WTC11 (cell line): ENCODE measurements at regions not wholly inside any gene's neighbourhood (a gene's known extent, or its start where the extent isn't known, plus 50 kb on each side); places are given as distances from the start of the nearest gene placed in this dataset.

Experiments
- ATAC-seq: fragments of 200-7000 bp; cut with Tn5 transposase; 2 replicates; pipeline ENCODE4 v1.10.0; 2021; ENCODE audit warnings: mild to moderate bottlenecking, moderate library complexity
- CTCF ChIA-PET: fragments of 300-600 bp; sonication (Branson Sonifier 250); formaldehyde crosslinking; loops from one replicate; lab custom pipeline; 2021; ENCODE audit warnings: antibody characterized with exemption; lab: Charles Lee
- POLR2A ChIA-PET: fragments of 350-600 bp; sonication (Branson Sonifier 250); formaldehyde crosslinking; loops from one replicate; lab custom pipeline; 2021; ENCODE audit warnings: antibody characterized with exemption; lab: Charles Lee
- DNase-seq: peaks from one replicate; pipeline ENCODE4 v3.0.0; 2021; ENCODE audit warnings: low spot score
- H3K27ac Mint-ChIP-seq: 2 replicates; pipeline ENCODE4 v1.8.0; 2021; ENCODE audit warnings: mixed read lengths
- H3K27me3 Mint-ChIP-seq: 2 replicates; pipeline ENCODE4 v1.8.0; 2021; ENCODE audit warnings: low read depth, mild to moderate bottlenecking, moderate library complexity, mixed read lengths
- H3K36me3 Mint-ChIP-seq: 2 replicates; pipeline ENCODE4 v1.8.0; 2021; ENCODE audit warnings: mixed read lengths
- H3K4me1 Mint-ChIP-seq: 2 replicates; pipeline ENCODE4 v1.8.0; 2022; ENCODE audit warnings: mixed read lengths
- H3K4me3 Mint-ChIP-seq: 2 replicates; pipeline ENCODE4 v1.8.0; 2021; ENCODE audit warnings: mild to moderate bottlenecking, moderate library complexity, mixed read lengths
- H3K9me3 Mint-ChIP-seq: 2 replicates; pipeline ENCODE4 v1.8.0; 2021; ENCODE audit warnings: mixed read lengths
- CBFB ChIP-seq: sonication (generic); formaldehyde crosslinking; IDR thresholded peaks from 2 replicates; pipeline ENCODE4 v1.8.1; 2022; ENCODE audit warnings: mild to moderate bottlenecking, low read depth, missing genetic modification reagents
- ELF4 ChIP-seq: sonication (generic); formaldehyde crosslinking; IDR thresholded peaks from 2 replicates; pipeline ENCODE4 v1.8.1; 2022; ENCODE audit warnings: low read depth, mild to moderate bottlenecking, moderate library complexity, missing genetic modification reagents
- GRHL2 ChIP-seq: fragments of 250-450 bp; sonication (Bioruptor Pico); IDR thresholded peaks from 2 replicates; pipeline ENCODE4 v1.8.0; 2022; ENCODE audit warnings: mild to moderate bottlenecking, moderate library complexity; ENCODE audit not compliant: insufficient replicate concordance, severe bottlenecking
- JAZF1 ChIP-seq: fragments of 250-450 bp; sonication (Bioruptor Pico); IDR thresholded peaks from 2 replicates; pipeline ENCODE4 v1.9.0; 2021; ENCODE audit warnings: moderate library complexity, mild to moderate bottlenecking, inconsistent platforms
- NFATC4 ChIP-seq: fragments of 250-450 bp; sonication (Bioruptor Pico); IDR thresholded peaks from 2 replicates; pipeline ENCODE4 v1.9.0; 2021; ENCODE audit warnings: mild to moderate bottlenecking
- NR2C2 ChIP-seq: sonication (generic); formaldehyde crosslinking; IDR thresholded peaks from 2 replicates; pipeline ENCODE4 v1.8.0; 2022; ENCODE audit warnings: mild to moderate bottlenecking, missing genetic modification reagents
- SP1 ChIP-seq: sonication (generic); formaldehyde crosslinking; conservative IDR thresholded peaks from 2 replicates; pipeline ENCODE4 v1.8.1; 2022; ENCODE audit warnings: missing genetic modification reagents
- TP53 ChIP-seq: sonication (generic); formaldehyde crosslinking; IDR thresholded peaks from 2 replicates; pipeline ENCODE4 v1.8.1; 2023; ENCODE audit warnings: mild to moderate bottlenecking, missing genetic modification reagents
- ZNF232 ChIP-seq: sonication (generic); formaldehyde crosslinking; IDR thresholded peaks from 2 replicates; pipeline ENCODE4 v1.8.0; 2022; ENCODE audit warnings: mild to moderate bottlenecking, missing genetic modification reagents
- ZNF396 ChIP-seq: fragments of 250-450 bp; sonication (Bioruptor Pico); IDR thresholded peaks from 2 replicates; pipeline ENCODE4 v1.8.0; 2021; ENCODE audit warnings: mild to moderate bottlenecking, moderate library complexity, borderline replicate concordance
- ZNF416 ChIP-seq: fragments of 250-450 bp; sonication (Bioruptor Pico); IDR thresholded peaks from 2 replicates; pipeline ENCODE4 v1.9.0; 2021; ENCODE audit warnings: mild to moderate bottlenecking, inconsistent platforms
- TF ChIP-seq, protein P1 (sequence below): sonication (generic); formaldehyde crosslinking; conservative IDR thresholded peaks from 2 replicates; pipeline ENCODE4 v1.8.1; 2023; ENCODE audit warnings: mild to moderate bottlenecking, low read depth, missing genetic modification reagents, moderate library complexity
- TF ChIP-seq, protein P2 (sequence below): fragments of 250-450 bp; sonication (Bioruptor Pico); IDR thresholded peaks from 2 replicates; pipeline ENCODE4 v2.1.2; 2022; ENCODE audit warnings: mild to moderate bottlenecking, moderate library complexity
- TF ChIP-seq, protein P3 (sequence below): sonication (generic); formaldehyde crosslinking; IDR thresholded peaks from 2 replicates; pipeline ENCODE4 v1.8.0; 2023; ENCODE audit warnings: missing genetic modification reagents, mild to moderate bottlenecking, borderline replicate concordance
- TF ChIP-seq, protein P4 (sequence below): sonication (generic); formaldehyde crosslinking; IDR thresholded peaks from 2 replicates; pipeline ENCODE4 v1.8.1; 2022; ENCODE audit warnings: mild to moderate bottlenecking, moderate library complexity, missing genetic modification reagents
- TF ChIP-seq, protein P5 (sequence below): sonication (generic); formaldehyde crosslinking; IDR thresholded peaks from 2 replicates; pipeline ENCODE4 v1.8.0; 2022; ENCODE audit warnings: mild to moderate bottlenecking, missing genetic modification reagents
- TF ChIP-seq, protein P6 (sequence below): sonication (generic); formaldehyde crosslinking; IDR thresholded peaks from 2 replicates; pipeline ENCODE4 v1.8.0; 2022; ENCODE audit warnings: mild to moderate bottlenecking, missing genetic modification reagents
- TF ChIP-seq, protein P7 (sequence below): fragments of 250-450 bp; sonication (Bioruptor Pico); IDR thresholded peaks from 2 replicates; pipeline ENCODE4 v1.9.0; 2021; ENCODE audit warnings: mild to moderate bottlenecking

DNA sequence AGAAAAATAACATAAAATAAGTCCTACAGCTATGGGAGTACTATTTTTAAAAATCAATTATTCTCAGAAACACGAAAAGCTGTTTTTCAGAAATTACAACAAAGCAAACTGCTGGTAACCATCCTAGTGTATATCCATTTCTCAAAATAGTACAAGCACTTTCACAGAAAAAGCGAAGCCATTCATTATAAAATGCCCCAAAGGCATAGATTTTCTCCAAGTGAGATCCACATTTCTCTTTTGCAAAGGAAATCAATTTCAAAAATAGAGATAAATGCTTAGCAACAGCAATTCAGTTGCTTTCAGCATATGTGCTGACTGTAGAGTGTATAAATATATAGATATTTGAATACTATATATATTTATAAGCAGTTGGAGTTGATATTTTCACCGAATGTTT is 1266.3 kb downstream of the SI start:
- H3K27me3 Mint-ChIP-seq: no peaks in the 10 kb centered on the region

DNA sequence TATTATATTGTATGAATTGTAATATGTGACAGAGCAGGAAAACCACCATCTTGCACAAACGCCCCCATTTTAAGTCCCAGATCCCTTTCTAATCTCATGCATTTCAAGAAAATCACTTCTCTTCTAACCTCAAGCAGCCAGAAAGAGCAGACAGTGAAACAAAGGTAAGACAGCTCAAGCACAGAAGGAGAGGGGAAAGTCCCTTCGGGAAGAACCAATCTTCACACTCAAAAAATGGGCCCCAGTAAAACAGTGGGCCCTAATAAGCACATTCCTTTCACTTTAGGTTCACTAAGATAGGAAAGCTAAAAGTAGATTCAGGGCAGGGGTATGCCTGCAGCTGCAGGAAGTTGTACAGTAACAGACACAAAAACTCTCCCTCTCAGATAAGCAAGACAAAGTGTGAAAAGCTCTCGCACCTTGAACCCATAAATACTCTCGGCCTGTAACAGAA is 1268.7 kb downstream of the SI start:
- peak overlapping the region; percentile 69 for H3K27ac Mint-ChIP-seq
- ChIA-PET CTCF (no interaction called here), POLR2A (no interaction called here)
- no peak for DNase-seq
- ATAC-seq: peak; percentile 30; the same call in 1 of the 2 replicates
- peaks cover 5% of the 10 kb centered on the region for H3K4me1 Mint-ChIP-seq
- H3K27me3 Mint-ChIP-seq: no peaks in the 10 kb centered on the region
- no peak overlapping the region for H3K4me3 Mint-ChIP-seq
- H3K36me3 Mint-ChIP-seq: no peaks in the 10 kb centered on the region
- TF ChIP-seq GRHL2: no peak
- TF ChIP-seq NFATC4 (CRISPR knock-in tag): no peak
- TF ChIP-seq, protein P1, sequence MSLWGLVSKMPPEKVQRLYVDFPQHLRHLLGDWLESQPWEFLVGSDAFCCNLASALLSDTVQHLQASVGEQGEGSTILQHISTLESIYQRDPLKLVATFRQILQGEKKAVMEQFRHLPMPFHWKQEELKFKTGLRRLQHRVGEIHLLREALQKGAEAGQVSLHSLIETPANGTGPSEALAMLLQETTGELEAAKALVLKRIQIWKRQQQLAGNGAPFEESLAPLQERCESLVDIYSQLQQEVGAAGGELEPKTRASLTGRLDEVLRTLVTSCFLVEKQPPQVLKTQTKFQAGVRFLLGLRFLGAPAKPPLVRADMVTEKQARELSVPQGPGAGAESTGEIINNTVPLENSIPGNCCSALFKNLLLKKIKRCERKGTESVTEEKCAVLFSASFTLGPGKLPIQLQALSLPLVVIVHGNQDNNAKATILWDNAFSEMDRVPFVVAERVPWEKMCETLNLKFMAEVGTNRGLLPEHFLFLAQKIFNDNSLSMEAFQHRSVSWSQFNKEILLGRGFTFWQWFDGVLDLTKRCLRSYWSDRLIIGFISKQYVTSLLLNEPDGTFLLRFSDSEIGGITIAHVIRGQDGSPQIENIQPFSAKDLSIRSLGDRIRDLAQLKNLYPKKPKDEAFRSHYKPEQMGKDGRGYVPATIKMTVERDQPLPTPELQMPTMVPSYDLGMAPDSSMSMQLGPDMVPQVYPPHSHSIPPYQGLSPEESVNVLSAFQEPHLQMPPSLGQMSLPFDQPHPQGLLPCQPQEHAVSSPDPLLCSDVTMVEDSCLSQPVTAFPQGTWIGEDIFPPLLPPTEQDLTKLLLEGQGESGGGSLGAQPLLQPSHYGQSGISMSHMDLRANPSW (CRISPR knock-in tag): no peak
- TF ChIP-seq, protein P2, sequence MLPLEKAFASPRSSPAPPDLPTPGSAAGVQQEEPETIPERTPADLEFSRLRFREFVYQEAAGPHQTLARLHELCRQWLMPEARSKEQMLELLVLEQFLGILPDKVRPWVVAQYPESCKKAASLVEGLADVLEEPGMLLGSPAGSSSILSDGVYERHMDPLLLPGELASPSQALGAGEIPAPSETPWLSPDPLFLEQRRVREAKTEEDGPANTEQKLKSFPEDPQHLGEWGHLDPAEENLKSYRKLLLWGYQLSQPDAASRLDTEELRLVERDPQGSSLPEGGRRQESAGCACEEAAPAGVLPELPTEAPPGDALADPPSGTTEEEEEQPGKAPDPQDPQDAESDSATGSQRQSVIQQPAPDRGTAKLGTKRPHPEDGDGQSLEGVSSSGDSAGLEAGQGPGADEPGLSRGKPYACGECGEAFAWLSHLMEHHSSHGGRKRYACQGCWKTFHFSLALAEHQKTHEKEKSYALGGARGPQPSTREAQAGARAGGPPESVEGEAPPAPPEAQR: no peak
- TF ChIP-seq, protein P3, sequence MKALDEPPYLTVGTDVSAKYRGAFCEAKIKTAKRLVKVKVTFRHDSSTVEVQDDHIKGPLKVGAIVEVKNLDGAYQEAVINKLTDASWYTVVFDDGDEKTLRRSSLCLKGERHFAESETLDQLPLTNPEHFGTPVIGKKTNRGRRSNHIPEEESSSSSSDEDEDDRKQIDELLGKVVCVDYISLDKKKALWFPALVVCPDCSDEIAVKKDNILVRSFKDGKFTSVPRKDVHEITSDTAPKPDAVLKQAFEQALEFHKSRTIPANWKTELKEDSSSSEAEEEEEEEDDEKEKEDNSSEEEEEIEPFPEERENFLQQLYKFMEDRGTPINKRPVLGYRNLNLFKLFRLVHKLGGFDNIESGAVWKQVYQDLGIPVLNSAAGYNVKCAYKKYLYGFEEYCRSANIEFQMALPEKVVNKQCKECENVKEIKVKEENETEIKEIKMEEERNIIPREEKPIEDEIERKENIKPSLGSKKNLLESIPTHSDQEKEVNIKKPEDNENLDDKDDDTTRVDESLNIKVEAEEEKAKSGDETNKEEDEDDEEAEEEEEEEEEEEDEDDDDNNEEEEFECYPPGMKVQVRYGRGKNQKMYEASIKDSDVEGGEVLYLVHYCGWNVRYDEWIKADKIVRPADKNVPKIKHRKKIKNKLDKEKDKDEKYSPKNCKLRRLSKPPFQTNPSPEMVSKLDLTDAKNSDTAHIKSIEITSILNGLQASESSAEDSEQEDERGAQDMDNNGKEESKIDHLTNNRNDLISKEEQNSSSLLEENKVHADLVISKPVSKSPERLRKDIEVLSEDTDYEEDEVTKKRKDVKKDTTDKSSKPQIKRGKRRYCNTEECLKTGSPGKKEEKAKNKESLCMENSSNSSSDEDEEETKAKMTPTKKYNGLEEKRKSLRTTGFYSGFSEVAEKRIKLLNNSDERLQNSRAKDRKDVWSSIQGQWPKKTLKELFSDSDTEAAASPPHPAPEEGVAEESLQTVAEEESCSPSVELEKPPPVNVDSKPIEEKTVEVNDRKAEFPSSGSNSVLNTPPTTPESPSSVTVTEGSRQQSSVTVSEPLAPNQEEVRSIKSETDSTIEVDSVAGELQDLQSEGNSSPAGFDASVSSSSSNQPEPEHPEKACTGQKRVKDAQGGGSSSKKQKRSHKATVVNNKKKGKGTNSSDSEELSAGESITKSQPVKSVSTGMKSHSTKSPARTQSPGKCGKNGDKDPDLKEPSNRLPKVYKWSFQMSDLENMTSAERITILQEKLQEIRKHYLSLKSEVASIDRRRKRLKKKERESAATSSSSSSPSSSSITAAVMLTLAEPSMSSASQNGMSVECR: no peak
- TF ChIP-seq ZNF416 (CRISPR knock-in tag): no peak
- TF ChIP-seq SP1 (CRISPR knock-in tag): no peak
- TF ChIP-seq, protein P4, sequence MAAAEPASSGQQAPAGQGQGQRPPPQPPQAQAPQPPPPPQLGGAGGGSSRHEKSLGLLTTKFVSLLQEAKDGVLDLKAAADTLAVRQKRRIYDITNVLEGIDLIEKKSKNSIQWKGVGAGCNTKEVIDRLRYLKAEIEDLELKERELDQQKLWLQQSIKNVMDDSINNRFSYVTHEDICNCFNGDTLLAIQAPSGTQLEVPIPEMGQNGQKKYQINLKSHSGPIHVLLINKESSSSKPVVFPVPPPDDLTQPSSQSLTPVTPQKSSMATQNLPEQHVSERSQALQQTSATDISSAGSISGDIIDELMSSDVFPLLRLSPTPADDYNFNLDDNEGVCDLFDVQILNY (CRISPR knock-in tag): no peak
- TF ChIP-seq, protein P5, sequence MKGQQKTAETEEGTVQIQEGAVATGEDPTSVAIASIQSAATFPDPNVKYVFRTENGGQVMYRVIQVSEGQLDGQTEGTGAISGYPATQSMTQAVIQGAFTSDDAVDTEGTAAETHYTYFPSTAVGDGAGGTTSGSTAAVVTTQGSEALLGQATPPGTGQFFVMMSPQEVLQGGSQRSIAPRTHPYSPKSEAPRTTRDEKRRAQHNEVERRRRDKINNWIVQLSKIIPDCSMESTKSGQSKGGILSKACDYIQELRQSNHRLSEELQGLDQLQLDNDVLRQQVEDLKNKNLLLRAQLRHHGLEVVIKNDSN: no peak
- no peak for TF ChIP-seq NR2C2 (CRISPR knock-in tag)
- TF ChIP-seq ELF4 (CRISPR knock-in tag): no peak
- TF ChIP-seq JAZF1 (CRISPR knock-in tag): no peak
- peaks cover 6% of the 10 kb centered on the region for H3K9me3 Mint-ChIP-seq

More for the DNA sequence above, 1266.3 kb downstream of the SI start:
- CTCF ChIA-PET: no interaction called here
- POLR2A ChIA-PET: no interaction called here
- no peak overlapping the region for H3K27ac Mint-ChIP-seq
- ATAC-seq (no peak), DNase-seq (no peak)
- peaks cover 19% of the 10 kb centered on the region for H3K9me3 Mint-ChIP-seq
- H3K4me1 Mint-ChIP-seq: peaks cover 5% of the 10 kb centered on the region
- TF ChIP-seq ELF4 (CRISPR knock-in tag) (no peak), ZNF232 (CRISPR knock-in tag) (no peak), ZNF396 (CRISPR knock-in tag) (no peak), CBFB (no peak), TP53 (no peak)
- TF ChIP-seq, protein P6, sequence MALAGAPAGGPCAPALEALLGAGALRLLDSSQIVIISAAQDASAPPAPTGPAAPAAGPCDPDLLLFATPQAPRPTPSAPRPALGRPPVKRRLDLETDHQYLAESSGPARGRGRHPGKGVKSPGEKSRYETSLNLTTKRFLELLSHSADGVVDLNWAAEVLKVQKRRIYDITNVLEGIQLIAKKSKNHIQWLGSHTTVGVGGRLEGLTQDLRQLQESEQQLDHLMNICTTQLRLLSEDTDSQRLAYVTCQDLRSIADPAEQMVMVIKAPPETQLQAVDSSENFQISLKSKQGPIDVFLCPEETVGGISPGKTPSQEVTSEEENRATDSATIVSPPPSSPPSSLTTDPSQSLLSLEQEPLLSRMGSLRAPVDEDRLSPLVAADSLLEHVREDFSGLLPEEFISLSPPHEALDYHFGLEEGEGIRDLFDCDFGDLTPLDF (CRISPR knock-in tag): no peak
- TF ChIP-seq, protein P7, sequence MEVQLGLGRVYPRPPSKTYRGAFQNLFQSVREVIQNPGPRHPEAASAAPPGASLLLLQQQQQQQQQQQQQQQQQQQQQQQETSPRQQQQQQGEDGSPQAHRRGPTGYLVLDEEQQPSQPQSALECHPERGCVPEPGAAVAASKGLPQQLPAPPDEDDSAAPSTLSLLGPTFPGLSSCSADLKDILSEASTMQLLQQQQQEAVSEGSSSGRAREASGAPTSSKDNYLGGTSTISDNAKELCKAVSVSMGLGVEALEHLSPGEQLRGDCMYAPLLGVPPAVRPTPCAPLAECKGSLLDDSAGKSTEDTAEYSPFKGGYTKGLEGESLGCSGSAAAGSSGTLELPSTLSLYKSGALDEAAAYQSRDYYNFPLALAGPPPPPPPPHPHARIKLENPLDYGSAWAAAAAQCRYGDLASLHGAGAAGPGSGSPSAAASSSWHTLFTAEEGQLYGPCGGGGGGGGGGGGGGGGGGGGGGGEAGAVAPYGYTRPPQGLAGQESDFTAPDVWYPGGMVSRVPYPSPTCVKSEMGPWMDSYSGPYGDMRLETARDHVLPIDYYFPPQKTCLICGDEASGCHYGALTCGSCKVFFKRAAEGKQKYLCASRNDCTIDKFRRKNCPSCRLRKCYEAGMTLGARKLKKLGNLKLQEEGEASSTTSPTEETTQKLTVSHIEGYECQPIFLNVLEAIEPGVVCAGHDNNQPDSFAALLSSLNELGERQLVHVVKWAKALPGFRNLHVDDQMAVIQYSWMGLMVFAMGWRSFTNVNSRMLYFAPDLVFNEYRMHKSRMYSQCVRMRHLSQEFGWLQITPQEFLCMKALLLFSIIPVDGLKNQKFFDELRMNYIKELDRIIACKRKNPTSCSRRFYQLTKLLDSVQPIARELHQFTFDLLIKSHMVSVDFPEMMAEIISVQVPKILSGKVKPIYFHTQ (CRISPR knock-in tag): no peak
- no peak overlapping the region for H3K4me3 Mint-ChIP-seq
- peaks cover 4% of the 10 kb centered on the region; the same call in 1 of the 2 replicates for H3K36me3 Mint-ChIP-seq
